MM.1S (cell line): ENCODE measurements at regions not wholly inside any gene's neighbourhood (a gene's known extent, or its start where the extent isn't known, plus 50 kb on each side); places are given as distances from the start of the nearest gene placed in this dataset.

Experiments
- CTCF ChIP-seq: fragments of 300-600 bp; sonication (generic); IDR thresholded peaks from 2 replicates; pipeline ENCODE4 v1.5.1; 2016; ENCODE audit warnings: antibody characterized with exemption, low read length, mixed read lengths
- EZH2 ChIP-seq: fragments of 300-600 bp; sonication (generic); optimal IDR thresholded peaks from 2 replicates; pipeline ENCODE3; 2017; ENCODE audit warnings: low read depth, mild to moderate bottlenecking, antibody characterized with exemption, low read length, mixed read lengths

GRCh38 chr22:34579519-34579918, 486.4 kb upstream of the ISX start:
- TF ChIP-seq CTCF (no peak), EZH2 (no peak)
